ENCODE measurements at regions not wholly inside any gene's neighbourhood (a gene's known extent, or its start where the extent isn't known, plus 50 kb on each side); places are given as distances from the start of the nearest gene placed in this dataset.

DNA sequence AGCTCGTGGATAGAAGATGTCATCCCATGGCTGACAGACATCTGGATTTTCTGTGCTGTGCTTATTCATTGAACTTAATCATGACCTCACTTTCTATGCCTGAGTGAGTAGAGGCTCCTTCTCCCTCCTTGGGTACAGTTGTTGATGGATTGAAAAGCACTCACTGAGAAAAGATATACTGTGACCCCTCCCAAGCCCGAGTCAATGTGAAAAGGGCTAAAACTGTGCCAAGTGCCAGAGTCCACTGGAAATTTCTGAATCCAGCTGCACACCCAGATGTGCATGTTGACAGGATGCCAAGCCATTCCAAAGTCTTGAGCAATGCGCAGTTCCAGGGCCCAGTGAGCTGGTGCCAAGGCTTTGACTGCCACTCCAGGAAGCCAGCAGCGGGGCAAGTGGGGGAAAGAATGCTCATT is 473.0 kb downstream of the NTRK2 start:
- no peak overlapping the region for H3K4me3 ChIP-seq (ENCODE audit: low read depth, low read length)
- no peak for DNase-seq (ENCODE audit: low read depth)
- TF ChIP-seq, protein P1, sequence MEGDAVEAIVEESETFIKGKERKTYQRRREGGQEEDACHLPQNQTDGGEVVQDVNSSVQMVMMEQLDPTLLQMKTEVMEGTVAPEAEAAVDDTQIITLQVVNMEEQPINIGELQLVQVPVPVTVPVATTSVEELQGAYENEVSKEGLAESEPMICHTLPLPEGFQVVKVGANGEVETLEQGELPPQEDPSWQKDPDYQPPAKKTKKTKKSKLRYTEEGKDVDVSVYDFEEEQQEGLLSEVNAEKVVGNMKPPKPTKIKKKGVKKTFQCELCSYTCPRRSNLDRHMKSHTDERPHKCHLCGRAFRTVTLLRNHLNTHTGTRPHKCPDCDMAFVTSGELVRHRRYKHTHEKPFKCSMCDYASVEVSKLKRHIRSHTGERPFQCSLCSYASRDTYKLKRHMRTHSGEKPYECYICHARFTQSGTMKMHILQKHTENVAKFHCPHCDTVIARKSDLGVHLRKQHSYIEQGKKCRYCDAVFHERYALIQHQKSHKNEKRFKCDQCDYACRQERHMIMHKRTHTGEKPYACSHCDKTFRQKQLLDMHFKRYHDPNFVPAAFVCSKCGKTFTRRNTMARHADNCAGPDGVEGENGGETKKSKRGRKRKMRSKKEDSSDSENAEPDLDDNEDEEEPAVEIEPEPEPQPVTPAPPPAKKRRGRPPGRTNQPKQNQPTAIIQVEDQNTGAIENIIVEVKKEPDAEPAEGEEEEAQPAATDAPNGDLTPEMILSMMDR (IDR thresholded peaks at IDR 0.05; ENCODE audit: control insufficient read depth, extremely low read depth, insufficient read depth) = no peak

DNA sequence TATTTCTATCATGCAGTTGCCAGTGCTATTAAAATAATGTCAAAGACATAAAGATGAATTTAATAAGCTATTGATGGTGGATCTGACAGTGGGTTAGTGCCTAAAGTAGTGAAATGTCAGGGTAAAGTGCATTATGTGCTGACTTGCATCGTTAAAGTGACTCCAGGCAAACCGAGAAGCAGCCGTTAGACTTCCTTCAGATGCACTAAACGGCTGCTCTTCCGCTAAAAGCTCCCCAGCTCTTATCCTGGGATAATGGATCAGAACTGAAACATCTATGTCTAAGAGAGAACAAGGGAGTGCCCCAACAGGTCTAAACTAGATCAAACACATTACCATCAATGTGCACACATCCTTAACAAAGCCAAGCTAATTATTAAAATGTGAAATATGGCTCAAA is 468.2 kb downstream of the NTRK2 start:
- TF ChIP-seq, protein P1 (IDR thresholded peaks at IDR 0.05; ENCODE audit: control insufficient read depth, extremely low read depth, insufficient read depth) = no peak
- DNase-seq (ENCODE audit: low read depth) = no peak
- H3K4me3 ChIP-seq (ENCODE audit: low read depth, low read length) = no peak overlapping the region

DNA sequence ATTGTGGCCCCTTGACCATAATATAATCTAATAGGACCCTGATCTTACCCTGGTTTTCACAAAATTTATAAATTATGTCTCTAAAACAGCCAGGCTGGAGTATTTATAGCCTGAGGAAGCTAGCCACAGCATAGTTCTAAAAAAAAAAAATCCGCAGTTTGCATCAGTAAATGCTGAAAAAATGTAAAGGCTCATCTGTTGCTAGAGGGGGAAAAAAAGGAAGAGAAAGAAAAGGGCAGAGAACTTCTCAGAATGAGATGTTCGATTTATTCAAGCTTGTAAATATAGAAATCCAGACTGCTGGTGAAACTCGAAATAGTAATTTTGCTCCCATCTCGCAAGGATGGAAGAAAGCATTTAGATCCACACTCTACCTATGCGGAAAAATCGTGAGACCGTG is 467.5 kb downstream of the NTRK2 start:
- DNase-seq (ENCODE audit: low read depth) = no peak

DNA sequence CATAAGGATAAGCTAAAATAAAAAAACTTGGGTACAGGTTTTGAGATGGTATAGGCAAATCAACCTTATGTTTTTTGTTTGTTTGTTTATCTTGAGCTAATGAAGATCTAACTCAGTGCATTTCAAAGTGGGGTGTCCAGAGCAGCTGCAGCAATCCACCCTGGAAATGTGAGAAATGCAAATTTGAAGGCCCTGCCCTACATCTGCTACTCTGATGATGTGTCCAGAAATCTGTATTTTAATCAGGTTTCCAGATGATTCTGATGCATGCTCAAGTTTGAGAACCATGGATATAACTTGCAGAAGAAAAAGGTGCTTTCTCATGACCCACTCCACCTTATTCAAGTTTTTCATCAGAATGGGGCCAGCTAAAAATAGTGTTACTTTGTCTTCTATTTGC is 467.0 kb downstream of the NTRK2 start:
- no peak for DNase-seq (ENCODE audit: low read depth)
- no peak overlapping the region for H3K4me3 ChIP-seq (ENCODE audit: low read depth, low read length)
- TF ChIP-seq, protein P1 (IDR thresholded peaks at IDR 0.05; ENCODE audit: control insufficient read depth, extremely low read depth, insufficient read depth) = no peak

More for the DNA sequence above, 467.5 kb downstream of the NTRK2 start:
- TF ChIP-seq, protein P1 (IDR thresholded peaks at IDR 0.05; ENCODE audit: control insufficient read depth, extremely low read depth, insufficient read depth) = no peak
- H3K4me3 ChIP-seq (ENCODE audit: low read depth, low read length) = no peak overlapping the region

DNA sequence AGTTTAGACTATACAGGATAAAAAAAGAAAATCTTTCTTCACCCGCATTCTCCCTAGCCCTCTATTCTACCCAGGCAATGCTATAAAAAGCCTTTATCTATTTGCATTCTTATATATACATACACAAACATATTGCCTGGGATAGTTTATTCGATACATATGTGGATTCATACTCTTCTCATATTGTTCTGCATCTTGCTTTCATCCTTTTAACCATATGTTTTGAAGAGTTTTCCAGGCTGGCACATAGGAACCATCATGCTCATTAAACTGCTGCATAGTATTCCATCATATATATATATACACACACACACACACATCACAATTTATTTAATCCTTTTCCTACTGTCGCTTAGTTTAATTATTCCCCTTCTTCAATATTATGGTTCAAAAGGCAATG is 461.2 kb downstream of the NTRK2 start:
- H3K4me3 ChIP-seq (ENCODE audit: low read depth, low read length) = no peak overlapping the region
- TF ChIP-seq, protein P1 (IDR thresholded peaks at IDR 0.05; ENCODE audit: control insufficient read depth, extremely low read depth, insufficient read depth) = no peak
- DNase-seq (ENCODE audit: low read depth) = no peak

DNA sequence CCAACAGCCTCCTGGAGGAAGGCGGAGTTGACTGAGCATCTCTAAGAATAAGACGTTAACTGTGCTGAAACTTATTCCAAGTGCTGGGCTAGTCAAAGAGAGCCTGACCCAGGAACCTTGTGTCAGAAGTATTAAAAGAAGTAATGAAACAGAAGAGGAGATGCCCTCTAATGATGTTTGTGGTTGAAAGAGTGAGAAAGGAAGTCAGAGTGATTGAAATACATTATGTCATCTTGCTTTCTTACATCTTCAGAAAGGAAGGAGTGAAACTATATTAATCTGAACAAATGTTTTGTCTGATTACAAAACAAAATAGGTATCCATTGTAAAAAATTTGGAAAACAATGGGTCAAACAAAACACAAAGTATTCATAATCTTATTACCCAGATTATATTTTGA is 460.7 kb downstream of the NTRK2 start:
- TF ChIP-seq, protein P1 (IDR thresholded peaks at IDR 0.05; ENCODE audit: control insufficient read depth, extremely low read depth, insufficient read depth) = no peak
- DNase-seq (ENCODE audit: low read depth) = no peak
- no peak overlapping the region for H3K4me3 ChIP-seq (ENCODE audit: low read depth, low read length)

DNA sequence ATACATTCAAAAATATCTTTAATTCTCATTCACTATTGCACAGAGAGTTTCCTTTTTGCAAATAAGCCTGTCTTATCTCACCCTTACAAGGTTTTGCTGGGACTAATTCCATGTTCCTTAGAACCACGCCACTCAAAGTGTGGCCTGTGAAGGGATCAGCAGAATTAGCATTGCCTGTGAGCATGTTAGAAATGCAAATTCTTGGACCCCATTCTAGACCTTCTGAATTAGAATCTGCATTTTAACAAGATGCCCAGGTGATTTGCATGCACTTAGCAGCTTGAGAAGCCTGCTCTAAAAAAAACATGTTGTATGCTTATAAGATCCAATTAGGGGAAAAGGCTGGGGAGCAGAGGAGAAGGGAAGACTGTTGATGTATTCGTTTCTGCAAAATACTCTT is 460.0 kb downstream of the NTRK2 start:
- DNase-seq (ENCODE audit: low read depth) = no peak
- H3K4me3 ChIP-seq (ENCODE audit: low read depth, low read length) = no peak overlapping the region
- TF ChIP-seq, protein P1 (IDR thresholded peaks at IDR 0.05; ENCODE audit: control insufficient read depth, extremely low read depth, insufficient read depth) = no peak

All from LNCaP clone FGC (cell line).